Activated naive CD4-positive, alpha-beta T cell treated with anti-CD3 and anti-CD28 coated beads, Interleukin-2, amount 50 U/mL, for 24 hours (primary cell): ENCODE measurements at regions not wholly inside any gene's neighbourhood (a gene's known extent, or its start where the extent isn't known, plus 50 kb on each side); places are given as distances from the start of the nearest gene placed in this dataset.
"Not testable (repeated sequence)": the region's sequence is repeated elsewhere in the genome, so short reads cannot be mapped to it uniquely, and the experiment has no call there.

Source experiments
- H3K27ac Mint-ChIP-seq: one replicate; pipeline ENCODE4 v1.8.0; 2021; ENCODE audit warnings: mild to moderate bottlenecking, mixed read lengths
- H3K27me3 Mint-ChIP-seq: one replicate; pipeline ENCODE4 v1.8.0; 2021; ENCODE audit warnings: mixed read lengths
- H3K36me3 Mint-ChIP-seq: one replicate; pipeline ENCODE4 v1.8.0; 2021; ENCODE audit warnings: mixed read lengths
- H3K4me1 Mint-ChIP-seq: one replicate; pipeline ENCODE4 v1.8.0; 2021; ENCODE audit warnings: mixed read lengths
- H3K4me3 Mint-ChIP-seq: one replicate; pipeline ENCODE4 v1.8.0; 2021; ENCODE audit warnings: mild to moderate bottlenecking, mixed read lengths
- H3K9me3 Mint-ChIP-seq: one replicate; pipeline ENCODE4 v1.8.0; 2021; ENCODE audit warnings: mixed read lengths

DNA sequence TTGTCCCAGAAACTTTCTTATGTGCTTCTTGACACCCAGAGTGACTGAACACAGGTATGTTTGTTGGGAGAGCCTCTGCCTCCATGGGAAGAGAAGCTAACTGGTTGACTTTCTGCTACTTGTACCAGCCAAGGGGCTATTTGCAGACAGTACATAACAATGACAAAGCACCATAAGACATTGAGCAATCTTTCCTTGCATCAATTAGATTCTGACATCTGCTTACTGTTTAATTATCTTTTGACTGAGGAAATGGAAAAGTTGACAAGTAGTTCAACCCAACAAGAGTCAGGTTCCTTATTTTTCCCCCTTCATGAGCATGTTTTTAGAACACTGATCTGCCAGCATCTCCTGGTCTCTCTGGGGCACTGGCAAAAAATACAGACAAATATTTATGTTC is 157.7 kb downstream of the RPLP1 start:
- Mint-ChIP-seq H3K9me3 (no peaks in the 10 kb centered on the region), H3K36me3 (no peaks in the 10 kb centered on the region), H3K4me1 (no peaks in the 10 kb centered on the region), H3K27me3 (no peaks in the 10 kb centered on the region), H3K27ac (no peak overlapping the region), H3K4me3 (no peak overlapping the region)

DNA sequence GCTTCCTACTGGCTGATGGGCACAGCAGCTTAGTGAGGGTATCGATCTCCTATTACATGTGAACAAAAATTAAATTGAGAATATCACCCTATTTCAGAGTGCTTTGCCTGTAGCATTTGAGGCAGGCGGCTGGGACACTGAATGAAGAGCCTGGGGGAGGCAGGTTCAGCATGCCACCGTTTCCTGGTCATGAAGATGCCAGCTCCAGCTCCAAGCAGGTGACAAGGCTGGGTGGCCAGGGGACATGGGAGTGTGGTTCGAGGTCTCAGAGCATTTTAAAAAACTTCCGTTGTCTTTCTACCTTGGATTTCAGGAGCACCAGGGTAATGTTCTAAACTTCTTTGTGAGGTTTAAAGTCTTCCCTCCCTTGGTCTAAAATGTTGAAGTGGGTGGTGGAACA is 158.2 kb downstream of the RPLP1 start:
- Mint-ChIP-seq H3K36me3 (no peaks in the 10 kb centered on the region), H3K27ac (no peak overlapping the region), H3K9me3 (no peaks in the 10 kb centered on the region), H3K4me1 (no peaks in the 10 kb centered on the region), H3K27me3 (no peaks in the 10 kb centered on the region), H3K4me3 (no peak overlapping the region)

DNA sequence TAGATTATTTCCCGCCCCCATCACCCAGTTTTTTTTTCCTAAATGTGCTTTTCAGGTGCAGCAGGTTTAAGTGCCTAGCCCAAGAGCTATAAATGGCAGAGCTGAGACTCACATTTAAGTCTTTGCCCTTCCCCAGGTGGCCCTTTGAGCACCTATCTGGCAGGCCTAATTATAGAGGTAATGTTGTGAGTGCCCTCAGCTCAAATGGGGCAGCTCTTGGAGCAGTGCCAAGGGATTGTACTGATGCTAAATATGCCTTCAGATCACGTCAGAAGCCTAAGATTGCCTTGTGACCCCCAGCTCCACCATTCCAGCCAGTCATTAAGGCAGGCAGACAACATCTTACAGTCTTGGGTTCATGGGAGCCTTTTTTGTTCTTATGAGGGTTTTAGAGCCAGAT is 159.5 kb downstream of the RPLP1 start:
- Mint-ChIP-seq H3K4me3 (no peak overlapping the region), H3K4me1 (no peaks in the 10 kb centered on the region), H3K27me3 (no peaks in the 10 kb centered on the region), H3K9me3 (no peaks in the 10 kb centered on the region), H3K36me3 (no peaks in the 10 kb centered on the region), H3K27ac (no peak overlapping the region)

DNA sequence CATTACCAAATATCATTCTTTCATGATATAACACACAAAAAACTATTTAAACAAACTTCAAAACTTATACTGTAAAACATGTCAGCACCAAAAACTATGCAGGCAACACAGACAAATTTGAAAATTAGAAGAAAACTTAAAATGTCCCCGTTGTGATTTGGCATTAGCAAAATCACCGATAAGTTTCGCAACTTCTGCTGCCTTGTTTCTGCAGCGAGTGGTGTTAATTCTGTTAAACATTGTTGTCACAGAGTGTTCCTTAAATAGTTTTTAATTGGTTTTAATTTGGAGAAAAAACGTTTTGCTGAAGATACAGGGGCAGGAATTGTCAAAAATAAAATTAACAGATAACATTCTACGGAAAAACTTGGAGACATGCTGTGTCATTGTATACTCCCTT is 160.6 kb downstream of the RPLP1 start:
- H3K27ac Mint-ChIP-seq, result no peak overlapping the region
- H3K4me3 Mint-ChIP-seq, result no peak overlapping the region

DNA sequence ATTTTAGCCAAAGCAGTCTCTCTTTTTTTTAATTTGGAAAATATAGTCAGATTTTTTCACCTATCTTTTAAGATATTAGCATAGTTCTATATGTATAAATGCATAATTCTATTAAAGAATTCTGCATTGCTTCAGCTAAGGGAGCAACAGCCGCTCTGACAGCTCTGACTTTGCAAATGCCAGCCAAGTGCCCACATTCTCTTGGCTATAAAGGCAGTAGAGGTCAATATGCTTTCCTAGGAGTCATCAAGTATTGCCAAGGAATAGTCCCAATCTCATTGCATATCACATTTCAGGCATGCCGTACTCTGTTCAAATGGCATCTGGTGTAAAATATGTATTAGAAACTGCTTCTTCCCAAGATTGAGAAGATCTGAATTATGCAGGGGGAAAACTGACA is 161.4 kb downstream of the RPLP1 start:
- Mint-ChIP-seq H3K4me3 (no peak overlapping the region), H3K4me1 (no peaks in the 10 kb centered on the region), H3K9me3 (no peaks in the 10 kb centered on the region), H3K27ac (no peak overlapping the region), H3K36me3 (no peaks in the 10 kb centered on the region), H3K27me3 (no peaks in the 10 kb centered on the region)

More for the DNA sequence above, 160.6 kb downstream of the RPLP1 start:
- Mint-ChIP-seq H3K27me3 (no peaks in the 10 kb centered on the region), H3K9me3 (no peaks in the 10 kb centered on the region), H3K36me3 (no peaks in the 10 kb centered on the region), H3K4me1 (no peaks in the 10 kb centered on the region)

DNA sequence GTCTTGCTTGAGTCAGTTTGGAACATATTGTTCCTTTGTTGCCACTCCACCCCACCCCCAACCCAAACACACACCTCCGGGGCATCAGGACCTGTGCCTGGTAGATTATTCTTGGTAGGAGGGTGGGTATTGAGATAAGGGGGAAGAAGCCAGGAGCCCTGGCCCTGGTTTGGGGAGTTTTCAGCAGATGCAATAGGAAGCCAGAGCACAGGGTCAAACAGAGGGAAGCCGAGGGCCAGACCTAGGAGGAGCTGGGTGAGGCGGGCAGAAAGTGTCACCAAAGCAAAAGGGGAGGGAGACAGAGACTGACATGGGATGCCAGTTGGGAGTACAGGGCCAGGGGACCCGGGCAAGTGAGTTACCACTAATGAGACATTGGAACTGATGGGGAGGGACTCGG is 163.1 kb downstream of the RPLP1 start:
- no peaks in the 10 kb centered on the region for H3K9me3 Mint-ChIP-seq
- H3K4me1 Mint-ChIP-seq, result no peaks in the 10 kb centered on the region
- H3K4me3 Mint-ChIP-seq, result no peak overlapping the region
- no peaks in the 10 kb centered on the region for H3K27me3 Mint-ChIP-seq
- H3K27ac Mint-ChIP-seq, result no peak overlapping the region
- H3K36me3 Mint-ChIP-seq, result no peaks in the 10 kb centered on the region

DNA sequence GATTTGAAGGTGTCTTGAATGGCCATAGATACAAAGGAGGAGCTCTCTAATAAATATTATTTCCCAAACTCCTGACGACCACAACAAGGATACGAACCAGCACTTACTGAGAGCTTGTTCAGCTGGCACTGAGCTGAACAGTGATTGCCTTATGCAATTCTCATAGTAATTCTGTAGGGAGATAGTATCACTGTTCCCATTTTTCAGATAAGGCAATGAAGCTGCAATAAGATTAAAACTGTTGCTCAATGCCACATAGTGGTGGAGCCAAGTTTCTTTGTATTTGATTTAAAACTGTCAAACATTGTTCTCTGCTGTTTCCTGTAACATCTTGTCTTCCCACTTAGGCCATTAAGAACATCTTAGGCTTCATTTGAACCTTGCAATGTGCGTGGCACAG is 163.9 kb downstream of the RPLP1 start:
- no peaks in the 10 kb centered on the region for H3K9me3 Mint-ChIP-seq
- no peaks in the 10 kb centered on the region for H3K27me3 Mint-ChIP-seq
- peak overlapping the region; percentile 12 for H3K27ac Mint-ChIP-seq
- no peaks in the 10 kb centered on the region for H3K4me1 Mint-ChIP-seq
- no peaks in the 10 kb centered on the region for H3K36me3 Mint-ChIP-seq
- H3K4me3 Mint-ChIP-seq, result no peak overlapping the region

DNA sequence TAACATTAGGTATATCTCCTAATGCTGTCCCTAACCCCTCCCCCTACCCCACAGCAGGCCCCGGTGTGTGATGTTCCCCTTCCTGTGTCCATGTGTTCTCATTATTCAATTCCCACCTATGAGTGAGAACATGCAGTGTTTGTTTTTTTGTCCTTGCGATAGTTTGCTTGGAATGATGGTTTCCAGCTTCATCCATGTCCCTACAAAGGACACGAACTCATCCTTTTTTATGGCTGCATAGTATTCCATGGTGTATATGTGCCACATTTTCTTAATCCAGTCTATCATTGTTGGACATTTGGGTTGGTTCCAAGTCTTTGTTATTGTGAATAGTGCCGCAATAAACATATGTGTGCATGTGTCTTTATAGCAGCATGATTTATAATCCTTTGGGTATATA is 164.5 kb downstream of the RPLP1 start:
- not testable (repeated sequence) for H3K4me3 Mint-ChIP-seq, H3K27me3 Mint-ChIP-seq, H3K36me3 Mint-ChIP-seq, H3K9me3 Mint-ChIP-seq, H3K27ac Mint-ChIP-seq, H3K4me1 Mint-ChIP-seq

DNA sequence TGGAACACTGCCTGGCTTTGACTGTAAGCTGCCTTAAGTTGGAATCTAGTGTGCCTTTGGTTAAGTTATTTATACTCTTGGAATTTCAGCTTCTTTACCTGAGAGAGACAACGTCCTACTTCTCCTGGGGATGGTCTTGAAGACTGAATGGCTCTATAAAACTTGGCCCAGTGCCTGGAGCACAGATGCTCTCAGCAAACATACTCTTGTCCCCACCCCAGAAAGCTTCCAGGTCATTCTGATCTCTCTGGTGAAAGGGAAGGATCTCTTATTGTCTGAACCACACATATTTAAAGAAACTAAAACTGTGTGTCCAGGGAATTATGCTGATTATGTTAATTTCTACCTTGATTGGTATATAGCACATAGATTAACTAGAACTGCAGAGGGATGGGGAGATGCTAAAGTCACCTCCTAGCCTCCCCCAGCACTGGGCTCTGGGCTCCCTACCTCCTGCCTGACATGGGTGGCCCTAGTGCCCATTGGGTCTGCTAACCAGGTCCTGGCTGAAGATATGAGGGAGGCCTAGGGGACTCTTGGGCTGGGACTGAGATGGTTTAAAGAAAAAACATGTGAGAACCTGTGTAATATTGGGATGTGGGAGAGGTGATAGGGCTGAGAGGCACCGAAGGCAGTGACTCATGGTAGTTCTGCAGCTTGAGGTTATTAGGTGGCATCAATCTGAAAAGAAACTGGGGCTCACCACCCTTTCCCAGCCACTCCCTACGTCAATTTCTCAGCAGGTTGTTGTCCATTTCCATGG is 171.0 kb downstream of the RPLP1 start:
- Mint-ChIP-seq H3K27me3 (peaks cover 5% of the 10 kb centered on the region), H3K4me3 (no peak overlapping the region), H3K27ac (no peak overlapping the region), H3K9me3 (no peaks in the 10 kb centered on the region), H3K4me1 (peaks cover 10% of the 10 kb centered on the region), H3K36me3 (peaks cover 2% of the 10 kb centered on the region)

DNA sequence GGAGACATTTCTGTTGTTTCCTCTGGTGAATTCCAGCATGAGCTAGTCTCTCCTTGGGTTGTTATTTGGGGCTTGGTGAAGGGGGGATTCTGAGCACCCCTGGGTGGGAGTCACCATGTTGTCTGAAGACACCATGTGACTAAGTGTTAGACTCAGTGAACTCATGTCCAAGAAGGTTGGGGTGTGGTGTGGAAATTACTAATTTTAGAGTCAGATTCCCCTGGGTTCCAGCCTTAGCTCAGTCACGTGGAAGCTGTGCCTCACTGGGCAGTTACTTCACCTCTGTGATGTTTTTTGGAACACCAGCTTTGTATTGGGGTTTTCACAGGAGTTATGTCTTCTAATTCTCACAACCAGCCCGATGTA is 171.5 kb downstream of the RPLP1 start:
- Mint-ChIP-seq H3K36me3 (peaks cover 2% of the 10 kb centered on the region), H3K27ac (no peak overlapping the region), H3K27me3 (peaks cover 5% of the 10 kb centered on the region), H3K4me1 (peaks cover 10% of the 10 kb centered on the region), H3K4me3 (no peak overlapping the region), H3K9me3 (no peaks in the 10 kb centered on the region)

DNA sequence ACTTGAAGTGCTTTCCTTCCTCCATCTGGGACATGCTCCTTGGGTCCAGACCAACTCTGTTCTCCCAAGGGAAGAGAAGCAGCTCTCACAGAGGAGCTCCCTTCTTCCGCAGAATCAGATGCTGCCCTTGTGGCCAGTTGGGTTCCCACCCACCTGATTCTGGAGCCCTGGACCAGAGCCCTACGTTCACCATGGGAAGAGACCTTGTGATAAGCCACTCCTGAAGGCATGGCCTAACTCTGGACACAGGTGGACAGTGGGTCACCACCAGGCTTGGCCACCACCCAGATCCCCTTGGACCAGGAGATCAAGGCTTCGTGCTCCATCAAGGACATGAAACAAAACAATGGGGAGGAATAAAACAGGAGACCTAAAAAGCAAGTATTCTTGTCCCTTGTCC is 172.2 kb downstream of the RPLP1 start:
- Mint-ChIP-seq H3K4me3 (no peak overlapping the region), H3K36me3 (peaks cover 2% of the 10 kb centered on the region), H3K27ac (no peak overlapping the region), H3K9me3 (no peaks in the 10 kb centered on the region), H3K4me1 (peaks cover 10% of the 10 kb centered on the region), H3K27me3 (peaks cover 5% of the 10 kb centered on the region)

DNA sequence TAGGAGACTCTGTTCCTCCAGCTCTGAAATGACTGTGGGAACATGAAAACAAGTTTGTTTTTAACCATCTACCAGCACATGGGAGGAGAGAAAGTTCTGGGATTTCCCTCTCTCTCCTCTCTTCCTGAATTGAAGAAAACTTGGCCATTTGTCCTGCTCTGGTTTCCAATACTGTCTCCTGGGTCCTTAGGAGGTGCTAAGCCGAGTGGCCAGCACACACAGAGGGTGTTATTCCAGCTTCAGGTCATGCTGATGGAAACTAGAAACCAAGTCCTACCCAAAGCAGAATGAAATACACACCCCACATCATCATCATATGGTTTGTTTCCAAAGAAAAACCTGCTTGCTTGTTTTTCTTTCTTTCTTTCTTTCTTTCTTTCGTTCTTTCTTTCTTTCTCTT is 172.7 kb downstream of the RPLP1 start:
- Mint-ChIP-seq H3K4me1 (peaks cover 10% of the 10 kb centered on the region), H3K9me3 (no peaks in the 10 kb centered on the region), H3K4me3 (no peak overlapping the region), H3K36me3 (peaks cover 2% of the 10 kb centered on the region), H3K27ac (no peak overlapping the region), H3K27me3 (peaks cover 5% of the 10 kb centered on the region)

DNA sequence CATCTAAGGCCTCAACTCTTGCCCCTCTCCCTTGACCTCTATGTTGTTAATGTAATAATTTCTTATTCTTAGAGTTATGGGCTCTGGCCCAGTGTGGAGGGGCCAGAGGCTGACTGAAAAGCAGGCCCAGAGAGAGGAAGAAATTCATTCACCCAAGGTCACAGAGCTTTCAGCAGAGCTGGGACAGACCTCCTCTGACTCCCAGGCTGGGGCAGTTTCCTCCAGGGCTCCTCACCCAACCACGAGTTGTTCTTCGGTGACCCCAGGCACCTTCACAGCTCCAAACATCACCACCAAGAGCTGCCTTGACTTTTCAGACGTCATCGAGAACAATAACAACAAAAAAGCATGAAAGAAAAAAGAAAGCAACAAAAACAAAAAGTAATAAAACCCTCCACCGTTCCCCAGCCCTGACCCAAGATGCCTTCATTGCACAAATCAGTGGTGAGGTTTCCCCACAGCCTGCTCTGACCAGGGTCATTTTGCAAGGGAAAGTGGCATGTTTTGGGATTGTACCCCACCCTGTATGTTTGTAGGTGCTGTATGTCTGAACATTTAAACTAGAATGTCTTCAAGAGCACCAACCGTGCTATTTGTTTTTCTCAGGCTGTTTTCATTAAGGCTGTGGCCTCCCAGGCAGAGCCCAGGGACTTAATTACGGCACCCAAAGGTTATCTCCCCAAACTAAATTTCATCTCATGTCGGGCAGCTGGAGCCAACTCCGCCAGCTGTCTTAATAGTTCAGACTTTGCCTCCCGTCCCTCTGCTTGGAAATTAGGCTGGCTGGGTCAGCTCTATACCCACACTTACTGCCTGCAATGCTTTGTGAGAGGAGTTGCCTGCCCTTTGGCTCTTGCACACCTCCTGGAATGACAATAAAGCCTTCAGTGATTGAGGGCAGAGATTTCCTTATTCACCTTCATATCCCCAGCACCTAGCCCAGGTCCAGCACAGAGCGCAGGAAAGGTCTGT is 173.8 kb downstream of the RPLP1 start:
- Mint-ChIP-seq H3K27me3 (peaks cover 5% of the 10 kb centered on the region), H3K4me3 (no peak overlapping the region), H3K27ac (peak overlapping the region; percentile 38)

DNA sequence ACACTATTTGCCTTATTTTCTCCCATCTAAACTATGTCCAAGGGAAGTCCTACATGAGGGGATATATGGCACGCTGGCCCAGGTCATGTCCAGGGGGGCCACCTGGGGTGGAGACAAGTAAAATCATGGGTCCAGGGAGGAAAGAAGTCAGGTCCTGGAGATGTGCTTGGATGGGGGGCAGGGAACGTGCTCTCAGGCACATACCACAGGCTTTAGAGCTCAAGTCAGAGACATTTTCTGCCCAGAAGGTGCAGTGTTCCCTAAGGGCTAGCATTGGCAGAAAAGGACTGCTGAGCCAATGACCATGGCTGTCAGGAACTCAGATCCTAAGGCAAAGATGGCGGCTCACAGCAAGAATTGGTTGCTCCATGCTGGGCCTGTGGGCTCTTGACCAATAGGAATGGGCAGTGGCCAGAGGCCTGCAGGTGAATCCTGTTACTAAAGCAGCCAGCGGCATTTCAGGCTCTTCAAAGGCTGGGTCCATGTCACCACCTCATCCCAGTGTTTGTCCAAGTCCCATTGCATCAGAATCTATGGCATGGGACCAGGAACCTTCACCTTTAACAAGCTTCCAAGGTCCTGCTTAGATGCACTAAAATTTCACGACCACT is 175.0 kb downstream of the RPLP1 start:
- H3K27me3 Mint-ChIP-seq, result peaks cover 4% of the 10 kb centered on the region
- H3K36me3 Mint-ChIP-seq, result peaks cover 2% of the 10 kb centered on the region
- no peaks in the 10 kb centered on the region for H3K9me3 Mint-ChIP-seq
- H3K4me3 Mint-ChIP-seq, result no peak overlapping the region
- no peak overlapping the region for H3K27ac Mint-ChIP-seq
- H3K4me1 Mint-ChIP-seq, result peaks cover 10% of the 10 kb centered on the region

More for the DNA sequence above, 173.8 kb downstream of the RPLP1 start:
- H3K36me3 Mint-ChIP-seq, result peaks cover 2% of the 10 kb centered on the region
- no peaks in the 10 kb centered on the region for H3K9me3 Mint-ChIP-seq
- peaks cover 10% of the 10 kb centered on the region for H3K4me1 Mint-ChIP-seq

DNA sequence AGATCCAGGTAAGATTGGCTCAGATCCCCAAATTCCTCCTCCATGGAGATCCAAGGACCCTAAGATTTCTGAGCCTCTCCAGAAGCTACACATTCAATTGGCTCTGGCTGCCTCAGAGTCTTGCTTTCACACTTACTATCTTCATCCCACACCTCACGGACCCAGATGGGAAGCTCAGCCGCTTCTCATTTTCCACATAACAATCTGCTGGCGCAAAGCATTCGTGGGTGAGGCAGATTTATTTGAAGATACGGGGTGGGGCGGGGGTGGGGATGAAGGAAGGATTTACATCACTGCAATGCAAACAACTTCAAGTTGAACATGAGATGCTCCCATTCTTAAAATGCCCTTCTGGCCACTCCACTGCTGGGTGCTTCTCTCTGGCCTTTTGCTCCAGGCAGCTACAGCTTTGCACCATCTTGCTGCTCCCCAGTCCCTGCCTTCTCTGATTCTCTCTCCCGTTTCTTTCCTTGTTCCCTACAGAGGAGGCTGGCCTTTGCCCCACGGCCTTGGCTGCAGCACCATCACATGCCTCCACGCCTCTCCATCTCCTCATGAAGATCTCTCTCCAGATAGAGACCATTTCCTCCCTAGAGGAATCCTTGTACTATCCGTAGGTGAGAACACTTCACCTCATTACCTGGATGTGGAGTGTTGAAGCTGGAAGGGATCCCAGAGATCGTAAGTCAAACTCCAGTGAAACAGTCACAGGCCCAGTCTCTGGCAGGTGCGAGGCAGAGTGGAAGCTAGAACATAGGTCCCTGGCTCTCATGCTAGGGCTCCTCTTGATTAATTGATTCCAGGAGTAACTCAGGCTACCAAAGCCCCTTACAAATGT is 175.9 kb downstream of the RPLP1 start:
- Mint-ChIP-seq H3K4me1 (peaks cover 10% of the 10 kb centered on the region), H3K4me3 (no peak overlapping the region), H3K9me3 (no peaks in the 10 kb centered on the region), H3K36me3 (peaks cover 2% of the 10 kb centered on the region), H3K27me3 (peaks cover 3% of the 10 kb centered on the region), H3K27ac (no peak overlapping the region)
